Gastroesophageal sphincter (tissue), 4 donors: ENCODE measurements at regions not wholly inside any gene's neighbourhood (a gene's known extent, or its start where the extent isn't known, plus 50 kb on each side); places are given as distances from the start of the nearest gene placed in this dataset.

Experiments
- ATAC-seq: fragments of 150-250 bp; one replicate; pipeline ENCODE4 v1.9.1; 2016; ENCODE audit warnings: mild to moderate bottlenecking, moderate library complexity
- H3K27ac ChIP-seq, 4 donors: fragments of 200-600 bp; sonication (generic) in 3 of 4; 1 replicate in 3 of 4; 2 replicates in 1 of 4; pipeline ENCODE4 v1.5.1; 2016 to 2019
- H3K27me3 ChIP-seq: fragments of 200-600 bp; sonication (generic); one replicate; pipeline ENCODE4 v1.5.1; 2019
- H3K36me3 ChIP-seq, 2 donors: fragments of 200-600 bp; sonication (generic); one replicate each; pipeline ENCODE4 v1.5.1; 2019; ENCODE audit warnings: control low read depth in 1 of 2
- H3K4me1 ChIP-seq, 3 donors: fragments of 200-600 bp; sonication (generic); 1 replicate in 2 of 3; 2 replicates in 1 of 3; pipeline ENCODE4 v1.5.1; 2016 to 2019; ENCODE audit warnings: control low read depth in 2 of 3
- H3K4me3 ChIP-seq, 2 donors: fragments of 200-600 bp; sonication (generic); one replicate each; pipeline ENCODE4 v1.5.1; 2019; ENCODE audit warnings: mild to moderate bottlenecking in 1 of 2, moderate library complexity in 1 of 2
- H3K9me3 ChIP-seq, 3 donors: fragments of 200-600 bp; sonication (generic); one replicate each; pipeline ENCODE4 v1.5.1; 2017 to 2019; ENCODE audit warnings: control low read depth in 2 of 3
- CTCF ChIP-seq, 4 experiments: fragments of 200-600 bp in 2 of 4; fragments of 450-650 bp in 2 of 4; sonication (generic) in 1 of 4; IDR thresholded peaks; one replicate each; pipeline ENCODE4 v1.5.1; 2017 to 2019; ENCODE audit warnings: antibody characterized with exemption in 4 of 4, mild to moderate bottlenecking in 2 of 4, moderate library complexity in 2 of 4
- EP300 ChIP-seq: sonication (generic); formaldehyde crosslinking; IDR thresholded peaks from one replicate; pipeline ENCODE4 v1.6.1; 2017; ENCODE audit warnings: antibody characterized with exemption, mild to moderate bottlenecking
- POLR2A ChIP-seq, 2 donors: fragments of 450-650 bp; IDR thresholded peaks; one replicate each; pipeline ENCODE4 v1.6.1; 2017; ENCODE audit warnings: antibody characterized with exemption in 2 of 2, mild to moderate bottlenecking in 2 of 2, moderate library complexity in 1 of 2
- POLR2AphosphoS5 ChIP-seq: sonication (generic); formaldehyde crosslinking; IDR thresholded peaks from one replicate; pipeline ENCODE4 v1.6.1; 2017; ENCODE audit warnings: antibody characterized with exemption
- WGBS, 2 donors: methylation state at CpG; one replicate each; pipeline ENCODE4 v1.1.5; 2018; ENCODE audit warnings: low coverage in 1 of 2; 5-methylcytosine and 5-hydroxymethylcytosine counted together

- Histone ChIP-seq H3K36me3 (no peaks in the 10 kb centered on the region), H3K4me1 (no peaks in the 10 kb centered on the region), H3K27ac (no peak overlapping the region), H3K9me3 (no peaks in the 10 kb centered on the region), H3K4me3 (no peak overlapping the region), H3K27me3 (no peaks in the 10 kb centered on the region)
- ATAC-seq = no peak
- 71 to 77% methylated on average over 2 of the region's 2 CpGs for WGBS, 2 donors
- no peak for TF ChIP-seq CTCF (IDR thresholded peaks at IDR 0.05)
- TF ChIP-seq POLR2A (IDR thresholded peaks at IDR 0.05) = no peak
- no peak for TF ChIP-seq POLR2AphosphoS5
- no peak for TF ChIP-seq EP300
Observed at GRCh38 chr7:125370502-125370901, 440.9 kb upstream of the POT1 start.

DNA sequence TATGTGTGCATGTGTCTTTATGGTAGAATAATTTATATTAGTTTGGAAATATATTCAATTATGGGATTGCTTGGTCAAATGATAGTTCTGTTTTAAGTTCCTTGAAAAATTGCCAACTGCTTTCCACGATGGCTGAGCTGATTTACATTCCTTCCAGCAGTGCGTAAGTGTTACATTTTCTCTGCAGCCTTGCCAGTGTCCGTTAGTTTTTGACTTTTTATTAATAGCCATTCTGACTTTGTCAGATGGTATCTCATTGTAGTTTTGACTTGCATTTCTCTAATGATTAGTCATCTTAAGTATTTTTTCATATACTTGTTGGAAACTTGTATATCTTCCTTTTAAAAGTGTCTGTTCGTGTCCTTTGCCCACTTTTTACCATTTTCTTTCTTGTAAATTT, 434.2 kb upstream of the POT1 start:
- Histone ChIP-seq H3K4me1 (no peaks in the 10 kb centered on the region), H3K27me3 (no peaks in the 10 kb centered on the region), H3K27ac (no peak overlapping the region), H3K9me3 (no peaks in the 10 kb centered on the region), H3K36me3 (no peaks in the 10 kb centered on the region), H3K4me3 (no peak overlapping the region)
- 35 to 51% methylated on average over 4 of the region's 4 CpGs for WGBS, 2 donors
- ATAC-seq = no peak
- TF ChIP-seq EP300 (no peak), CTCF (IDR thresholded peaks at IDR 0.05) (no peak), POLR2A (IDR thresholded peaks at IDR 0.05) (no peak), POLR2AphosphoS5 (no peak)

GRCh38 chr7:125358551-125359167, 429.0 kb upstream of the POT1 start:
- Histone ChIP-seq H3K4me1 (no peaks in the 10 kb centered on the region), H3K27me3 (no peaks in the 10 kb centered on the region), H3K36me3 (no peaks in the 10 kb centered on the region), H3K27ac (no peak overlapping the region), H3K9me3 (no peaks in the 10 kb centered on the region), H3K4me3 (no peak overlapping the region)
- WGBS, 2 donors = 54 to 69% methylated on average over 2 to 3 of the region's 3 CpGs
- TF ChIP-seq CTCF (IDR thresholded peaks at IDR 0.05) = no peak
- TF ChIP-seq POLR2AphosphoS5 = no peak
- no peak for TF ChIP-seq POLR2A (IDR thresholded peaks at IDR 0.05)
- no peak for TF ChIP-seq EP300
- no peak for ATAC-seq

DNA sequence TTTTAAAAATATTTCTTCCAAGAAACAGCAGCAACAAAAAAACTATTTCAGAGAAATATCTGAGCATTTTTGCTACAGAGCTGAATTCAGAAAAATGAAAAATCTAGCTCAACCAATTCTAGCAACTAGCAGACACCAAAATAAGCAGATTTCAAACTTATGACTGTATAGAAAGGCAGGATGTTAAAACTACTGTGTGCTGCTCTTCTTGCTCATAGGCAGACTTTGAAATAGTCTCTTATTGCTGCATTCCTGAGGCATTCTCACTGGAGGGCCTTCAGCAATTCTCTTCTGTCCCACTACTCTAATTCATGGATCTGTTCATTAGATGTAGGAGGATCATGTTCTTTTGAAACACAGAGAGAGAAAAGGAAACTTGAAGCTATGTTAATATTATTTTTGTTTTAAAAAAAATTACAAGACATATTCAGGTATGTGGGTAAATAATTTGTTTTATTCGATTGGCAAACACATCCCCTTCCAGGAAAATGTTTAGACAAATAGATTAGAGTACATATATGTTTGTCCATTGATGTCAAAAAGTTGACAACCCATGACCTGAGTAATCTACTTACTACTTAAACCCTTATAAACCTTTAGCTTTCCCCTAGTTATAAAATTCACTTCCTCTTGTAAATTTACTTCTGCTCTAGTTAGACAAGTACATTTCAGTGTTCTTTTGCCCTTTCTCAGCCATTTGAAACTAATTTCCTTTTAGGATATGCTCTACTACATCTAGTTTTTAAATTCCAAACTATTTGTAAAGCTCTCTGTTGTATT, 428.2 kb upstream of the POT1 start:
- TF ChIP-seq POLR2A (IDR thresholded peaks at IDR 0.05) (no peak), POLR2AphosphoS5 (no peak), EP300 (no peak), CTCF (IDR thresholded peaks at IDR 0.05) (no peak)
- Histone ChIP-seq H3K9me3 (no peaks in the 10 kb centered on the region), H3K27ac (no peak overlapping the region), H3K4me1 (no peaks in the 10 kb centered on the region), H3K4me3 (no peak overlapping the region), H3K27me3 (no peaks in the 10 kb centered on the region), H3K36me3 (no peaks in the 10 kb centered on the region)
- ATAC-seq = no peak
- WGBS, 2 donors = 45 to 58% methylated on average over 1 of the region's 1 CpG

GRCh38 chr7:125355899-125356298, 426.3 kb upstream of the POT1 start:
- ATAC-seq = no peak
- no peak overlapping the region for H3K27ac ChIP-seq
- H3K27me3 ChIP-seq = no peaks in the 10 kb centered on the region
- 43 to 47% methylated on average over 6 of the region's 6 CpGs for WGBS, 2 donors
- no peaks in the 10 kb centered on the region for H3K36me3 ChIP-seq
- no peaks in the 10 kb centered on the region for H3K4me1 ChIP-seq
- no peak overlapping the region for H3K4me3 ChIP-seq
- TF ChIP-seq CTCF (IDR thresholded peaks at IDR 0.05) = no peak
- TF ChIP-seq POLR2AphosphoS5 = no peak
- no peak for TF ChIP-seq EP300
- TF ChIP-seq POLR2A (IDR thresholded peaks at IDR 0.05) = no peak
- H3K9me3 ChIP-seq = no peaks in the 10 kb centered on the region
